ENCODE measurements at regions not wholly inside any gene's neighbourhood (a gene's known extent, or its start where the extent isn't known, plus 50 kb on each side); places are given as distances from the start of the nearest gene placed in this dataset.
"Not testable (repeated sequence)": the region's sequence is repeated elsewhere in the genome, so short reads cannot be mapped to it uniquely, and the experiment has no call there.

GRCh38 chr21:5221458-5222050, 5299.8 kb upstream of the TPTE start:
- not testable (repeated sequence) for TF ChIP-seq CTCF (conservative IDR thresholded peaks at IDR 0.05); ZFX (IDR thresholded peaks at IDR 0.05)
